Testis (tissue), 2 donors: ENCODE measurements at regions not wholly inside any gene's neighbourhood (a gene's known extent, or its start where the extent isn't known, plus 50 kb on each side); places are given as distances from the start of the nearest gene placed in this dataset.

ENCODE experiments used
- DNase-seq: peaks from one replicate; pipeline ENCODE4 v3.0.0-alpha.2; 2019
- H3K27ac ChIP-seq, 2 donors: fragments of 200-600 bp; sonication (generic); one replicate each; pipeline ENCODE4 v1.5.1; 2019
- H3K27me3 ChIP-seq: fragments of 200-600 bp; sonication (generic); one replicate; pipeline ENCODE4 v1.5.1; 2019
- H3K36me3 ChIP-seq: fragments of 200-600 bp; sonication (generic); one replicate; pipeline ENCODE4 v1.5.1; 2017; ENCODE audit warnings: low read depth; ENCODE audit errors: missing control alignments
- H3K4me1 ChIP-seq: fragments of 200-600 bp; sonication (generic); one replicate; pipeline ENCODE4 v1.5.1; 2019
- H3K4me3 ChIP-seq, 2 donors: fragments of 200-600 bp; sonication (generic); one replicate each; pipeline ENCODE4 v1.5.1; 2017 to 2019
- H3K9me3 ChIP-seq: fragments of 200-600 bp; sonication (generic); one replicate; pipeline ENCODE4 v1.5.1; 2017
- CTCF ChIP-seq, 3 experiments: fragments of 450-650 bp in 2 of 3; fragments of 200-600 bp in 1 of 3; sonication (generic) in 1 of 3; IDR thresholded peaks; one replicate each; pipeline ENCODE4 v1.5.1; 2016 to 2019; ENCODE audit warnings: antibody characterized with exemption in 3 of 3, mild to moderate bottlenecking in 2 of 3, moderate library complexity in 1 of 3
- POLR2A ChIP-seq: fragments of 450-650 bp; IDR thresholded peaks from one replicate; pipeline ENCODE4 v1.6.1; 2017; ENCODE audit warnings: antibody characterized with exemption, mild to moderate bottlenecking, moderate library complexity
- WGBS, 2 donors: methylation state at CpG; one replicate each; pipeline ENCODE4 v1.1.5; 2018; 5-methylcytosine and 5-hydroxymethylcytosine counted together
- intact Hi-C: fragments of 100-400 bp; cut with DNase I; formaldehyde crosslinking; loops from one replicate; pipeline ENCODE4 v1.15.1; 2023; ENCODE audit warnings: low total_unique reads

- H3K4me3 ChIP-seq = no peak overlapping the region
- no peaks in the 10 kb centered on the region for H3K36me3 ChIP-seq
- no peak for DNase-seq
- H3K4me1 ChIP-seq = no peaks in the 10 kb centered on the region
- H3K27me3 ChIP-seq = no peaks in the 10 kb centered on the region
- TF ChIP-seq POLR2A (no peak), CTCF (IDR thresholded peaks at IDR 0.05) (no peak)
- no peak overlapping the region for H3K27ac ChIP-seq
- H3K9me3 ChIP-seq = no peaks in the 10 kb centered on the region
- intact Hi-C loops = no loop called here
Measured at GRCh38 chr10:65312876-65313275, 1613.0 kb upstream of the LRRTM3 start.

DNA sequence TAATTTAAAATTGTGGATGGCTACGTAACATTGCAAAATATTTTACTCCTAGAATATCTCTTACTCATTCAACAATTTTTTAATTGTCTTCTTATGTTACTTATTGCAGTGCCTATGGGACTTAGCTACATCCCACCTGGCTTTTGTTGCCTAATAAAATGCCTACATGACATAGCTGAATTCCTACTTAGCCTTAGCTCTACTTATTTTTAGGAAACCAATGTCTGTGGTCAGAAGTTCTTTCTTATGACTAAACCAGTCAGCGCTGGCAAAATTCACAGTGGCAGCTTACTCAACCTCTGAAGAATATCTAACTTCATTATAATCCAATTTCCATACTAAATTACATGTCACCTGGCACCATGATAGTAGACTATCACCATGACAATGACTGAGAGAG lies 1612.4 kb upstream of the LRRTM3 start:
- TF ChIP-seq CTCF (IDR thresholded peaks at IDR 0.05) (no peak), POLR2A (no peak)
- Histone ChIP-seq H3K9me3 (no peaks in the 10 kb centered on the region), H3K27ac (no peak overlapping the region), H3K36me3 (no peaks in the 10 kb centered on the region), H3K27me3 (no peaks in the 10 kb centered on the region), H3K4me3 (no peak overlapping the region), H3K4me1 (no peaks in the 10 kb centered on the region)
- WGBS, 2 donors = 93 to 94% methylated on average over 2 of the region's 2 CpGs
- intact Hi-C loops = no loop called here
- DNase-seq = no peak

DNA sequence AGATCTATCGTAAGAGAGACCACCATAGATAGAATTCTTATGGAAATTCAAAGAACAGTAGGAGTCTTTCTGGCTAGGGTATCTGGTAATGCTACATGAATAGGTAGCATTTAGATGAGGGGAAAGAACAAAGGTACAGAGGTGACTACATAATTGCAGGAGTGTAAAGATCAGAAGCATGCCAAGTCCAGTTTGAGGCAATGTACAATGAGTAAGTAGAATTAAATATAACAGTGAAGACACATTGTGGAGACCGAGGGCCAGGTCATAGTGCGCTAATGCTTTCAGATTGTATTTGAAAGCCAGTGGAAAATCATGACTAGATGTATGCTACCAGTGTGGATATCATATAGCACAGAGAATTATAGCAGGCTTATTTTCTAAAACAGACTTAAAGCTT lies 1611.6 kb upstream of the LRRTM3 start:
- WGBS, 2 donors = 92 to 98% methylated on average over 3 of the region's 3 CpGs
- Histone ChIP-seq H3K4me1 (no peaks in the 10 kb centered on the region), H3K4me3 (no peak overlapping the region), H3K36me3 (no peaks in the 10 kb centered on the region), H3K27me3 (no peaks in the 10 kb centered on the region), H3K27ac (no peak overlapping the region), H3K9me3 (no peaks in the 10 kb centered on the region)
- intact Hi-C loops = no loop called here
- DNase-seq = no peak
- TF ChIP-seq POLR2A (no peak), CTCF (IDR thresholded peaks at IDR 0.05) (no peak)

- H3K27me3 ChIP-seq = no peaks in the 10 kb centered on the region
- intact Hi-C loops = no loop called here
- DNase-seq = no peak
- H3K36me3 ChIP-seq = no peaks in the 10 kb centered on the region
- no peak overlapping the region for H3K4me3 ChIP-seq
- WGBS, 2 donors = 71 to 83% methylated on average over 5 of the region's 5 CpGs
- TF ChIP-seq CTCF (IDR thresholded peaks at IDR 0.05) = no peak
- no peak for TF ChIP-seq POLR2A
- H3K4me1 ChIP-seq = no peaks in the 10 kb centered on the region
- H3K27ac ChIP-seq = no peak overlapping the region
- no peaks in the 10 kb centered on the region for H3K9me3 ChIP-seq
Measured at GRCh38 chr10:65319493-65319892, 1606.3 kb upstream of the LRRTM3 start.

- no peak for TF ChIP-seq POLR2A
- Histone ChIP-seq H3K9me3 (no peaks in the 10 kb centered on the region), H3K27me3 (no peaks in the 10 kb centered on the region), H3K4me1 (no peaks in the 10 kb centered on the region), H3K27ac (no peak overlapping the region), H3K4me3 (no peak overlapping the region), H3K36me3 (no peaks in the 10 kb centered on the region)
- 68 to 76% methylated on average over 3 of the region's 3 CpGs for WGBS, 2 donors
- intact Hi-C loops = no loop called here
- no peak for DNase-seq
Measured at GRCh38 chr10:65320236-65321026, 1605.4 kb upstream of the LRRTM3 start.
